HepG2 (cell line): ENCODE measurements at regions not wholly inside any gene's neighbourhood (a gene's known extent, or its start where the extent isn't known, plus 50 kb on each side); places are given as distances from the start of the nearest gene placed in this dataset.

Experiments used
- ATAC-seq: fragments of 200-7000 bp; cut with Tn5 transposase; 3 replicates; pipeline ENCODE4 v1.9.1; 2020; ENCODE audit warnings: mild to moderate bottlenecking, moderate library complexity
- BruUV-seq: library from RNA; stranded (reverse); fragments of 400-500 nt; replicated peaks from 2 replicates; lab custom pipeline; 2021; lab: Mats Ljungman, UMichigan
- CTCF ChIA-PET: fragments of 300-600 bp; formaldehyde crosslinking; extraction: SDS; loops from one replicate; lab custom pipeline; 2021; ENCODE audit warnings: low total read pairs, inconsistent platforms, low intra/inter-chr PET ratio; lab: Yijun Ruan, JAX
- POLR2A ChIA-PET: fragments of 350-600 bp; sonication (Branson Sonifier 250); formaldehyde crosslinking; loops from one replicate; lab custom pipeline; 2020; ENCODE audit warnings: antibody characterized with exemption, inconsistent platforms; lab: Yijun Ruan, JAX
- DNase-seq: peaks from one replicate; pipeline ENCODE4 v3.0.0-alpha.2; 2015; ENCODE audit warnings: low spot score
- FAIRE-seq: peaks from 3 replicates; lab custom pipeline; 2011; peaks lifted over from hg19 to GRCh38; lab: Jason Lieb, UNC
- H2AFZ ChIP-seq: one replicate; pipeline ENCODE4 v1.6.1; 2011; ENCODE audit warnings: low read length, inconsistent platforms
- H3K27ac ChIP-seq: fragments of 300-600 bp; 3 replicates; pipeline ENCODE4 v1.8.0; 2011; ENCODE audit warnings: mixed run types, mild to moderate bottlenecking, mixed read lengths, low read length, inconsistent platforms; ENCODE audit not compliant: insufficient read depth; ENCODE audit errors: extremely low read length
- H3K27me3 ChIP-seq, 2 experiments: fragments of 200-600 bp in 1 of 2; 2 replicates in 1 of 2; 3 replicates in 1 of 2; pipeline versions ENCODE4 v1.6.0 to v1.8.0; 2011; ENCODE audit warnings: low read length in 2 of 2, mild to moderate bottlenecking in 2 of 2, moderate library complexity in 2 of 2, inconsistent platforms in 1 of 2; ENCODE audit not compliant: insufficient read depth in 2 of 2, control insufficient read depth in 1 of 2
- H3K36me3 ChIP-seq, 2 experiments: fragments of 200-600 bp in 1 of 2; replicated peaks in 1 of 2; 2 replicates in 1 of 2; 3 replicates in 1 of 2; pipeline versions ENCODE4 v1.5.1 to v1.8.0; 2011; ENCODE audit warnings: low read length in 2 of 2, inconsistent platforms in 1 of 2; ENCODE audit not compliant: insufficient read depth in 2 of 2, control insufficient read depth in 1 of 2
- H3K4me1 ChIP-seq: 2 replicates; pipeline ENCODE4 v1.5.1; 2012; ENCODE audit warnings: low read length, inconsistent platforms; ENCODE audit not compliant: insufficient read depth
- H3K4me2 ChIP-seq: 2 replicates; pipeline ENCODE4 v1.6.0; 2011; ENCODE audit warnings: low read depth, low read length, inconsistent platforms
- H3K4me3 ChIP-seq, 3 experiments: fragments of 200-600 bp in 1 of 3; sonication (generic), shearing (Covaris generic) in 1 of 3; replicated peaks in 1 of 3; 2 replicates each; pipeline ENCODE4 v1.5.1; 2011 to 2016; ENCODE audit warnings: low read length in 3 of 3, inconsistent platforms in 2 of 3, low read depth in 2 of 3, mild to moderate bottlenecking in 2 of 3, control low read depth in 1 of 3, mixed read lengths in 1 of 3; ENCODE audit not compliant: insufficient read depth in 1 of 3
- H3K79me2 ChIP-seq: one replicate; pipeline ENCODE4 v1.6.1; 2011; ENCODE audit warnings: low read length, inconsistent platforms; ENCODE audit not compliant: insufficient read depth
- H3K9ac ChIP-seq: 2 replicates; pipeline ENCODE4 v1.6.0; 2011; ENCODE audit warnings: mild to moderate bottlenecking, low read depth, low read length, inconsistent platforms; ENCODE audit not compliant: insufficient read depth
- H3K9me3 ChIP-seq: 2 replicates; pipeline ENCODE4 v1.5.1; 2012; ENCODE audit warnings: mild to moderate bottlenecking, low read length
- H4K20me1 ChIP-seq: 2 replicates; pipeline ENCODE4 v1.6.0; 2011; ENCODE audit warnings: inconsistent platforms, mild to moderate bottlenecking, low read length, moderate library complexity; ENCODE audit not compliant: insufficient read depth
- ATM ChIP-seq: fragments of 450-650 bp; IDR thresholded peaks from 2 replicates; pipeline ENCODE4 v1.7.1; 2017; ENCODE audit warnings: mild to moderate bottlenecking, borderline replicate concordance
- CEBPB ChIP-seq: IDR thresholded peaks from 2 replicates; pipeline ENCODE4 v1.6.1; 2011; ENCODE audit warnings: low read depth, low read length, improper control_type of control experiment, borderline replicate concordance
- FOSL2 ChIP-seq: sonication (generic); formaldehyde crosslinking; IDR thresholded peaks from 2 replicates; pipeline ENCODE4 v1.4.0; 2020; ENCODE audit warnings: missing genetic modification reagents
- HNF4G ChIP-seq, 2 experiments: sonication (generic) in 1 of 2; formaldehyde crosslinking in 1 of 2; IDR thresholded peaks; 2 replicates each; pipeline versions ENCODE4 v1.4.0 to v1.6.1; 2011 to 2020; ENCODE audit warnings: borderline replicate concordance in 2 of 2, low read depth in 2 of 2, mild to moderate bottlenecking in 2 of 2, low read length in 1 of 2, missing genetic modification reagents in 1 of 2, moderate library complexity in 1 of 2
- KDM5B ChIP-seq: sonication (generic); formaldehyde crosslinking; IDR thresholded peaks from 2 replicates; pipeline ENCODE4 v1.4.0; 2020; ENCODE audit warnings: missing genetic modification reagents, mild to moderate bottlenecking, borderline replicate concordance
- NFKBIZ ChIP-seq: IDR thresholded peaks from 2 replicates; pipeline ENCODE4 v1.6.1; 2018; ENCODE audit warnings: missing genetic modification reagents, missing compliant biosample characterization
- ZNF10 ChIP-seq: sonication (generic); formaldehyde crosslinking; IDR thresholded peaks from 2 replicates; pipeline ENCODE4 v1.4.0; 2020; ENCODE audit warnings: mild to moderate bottlenecking, low read depth, missing genetic modification reagents, borderline replicate concordance
- ZNF850 ChIP-seq: sonication (generic); formaldehyde crosslinking; conservative IDR thresholded peaks from 2 replicates; pipeline ENCODE4 v1.9.0; 2021; ENCODE audit warnings: mild to moderate bottlenecking, missing genetic modification reagents
- WGBS: methylation state at CpG from one replicate; pipeline ENCODE4 v1.1.6; 2017; ENCODE audit warnings: low lambda C conversion rate; 5-methylcytosine and 5-hydroxymethylcytosine counted together
- in situ Hi-C: cut with HindIII; loops from 2 replicates; pipeline ENCODE4 v1.10.0; 2017; ENCODE audit warnings: low pct_unique_long_range_greater_than_20kb; ENCODE audit not compliant: extremely low pct_ligation_motif_present
- intact Hi-C: fragments of 100-400 bp; cut with micrococcal nuclease; formaldehyde crosslinking; loops from one replicate; pipeline ENCODE4 v1.10.0; 2022; ENCODE audit not compliant: unreplicated experiment

DNA sequence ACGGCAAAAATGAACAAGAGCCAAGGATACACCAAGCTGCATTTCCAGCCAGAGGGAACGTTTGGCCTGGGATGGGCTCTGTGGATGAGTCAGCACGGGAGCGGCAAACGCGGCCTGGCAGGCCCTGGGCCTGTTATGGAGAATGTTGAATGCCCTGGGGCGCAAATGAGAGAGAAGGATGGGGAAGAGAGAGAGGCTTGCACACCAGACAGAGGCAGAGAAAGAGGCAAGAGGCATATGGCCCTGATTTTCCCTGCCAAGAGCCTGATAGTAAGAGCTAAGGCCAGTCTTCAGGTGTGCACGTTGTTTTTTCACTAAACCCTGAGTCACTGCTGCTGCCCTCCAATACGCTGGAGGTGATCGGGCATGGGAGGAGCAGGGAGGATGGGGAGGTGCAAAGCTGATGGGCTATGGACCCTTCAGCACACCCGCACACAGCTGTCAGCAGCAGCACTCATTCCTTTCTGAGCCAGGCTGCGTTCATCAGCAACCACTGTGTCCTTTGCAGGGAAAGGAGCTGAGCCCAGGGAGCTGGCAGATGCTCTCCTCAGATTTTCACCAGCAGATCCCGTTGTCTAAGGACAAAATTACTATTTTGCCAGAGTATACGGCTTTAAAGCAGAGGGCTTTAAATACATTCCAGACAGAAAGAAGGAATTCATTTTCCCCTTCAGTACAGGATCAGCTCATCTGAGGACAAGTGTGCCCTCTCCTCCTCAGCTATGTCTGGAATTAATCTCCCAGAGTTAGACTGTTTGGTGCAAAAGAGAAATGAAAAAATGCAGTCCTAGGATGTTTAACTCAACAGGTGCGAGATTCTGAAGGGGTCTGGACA is 61.7 kb upstream of the SLC22A23 start (continued):
- TF ChIP-seq KDM5B (CRISPR knock-in tag), result 0 out of 2 replicates have a peak, but pooled peaks have one; percentile 16
- no peak for TF ChIP-seq ATM
- no peak for TF ChIP-seq NFKBIZ
- no peak for TF ChIP-seq ZNF850
- TF ChIP-seq, all 625 proteins: peak for 35

DNA sequence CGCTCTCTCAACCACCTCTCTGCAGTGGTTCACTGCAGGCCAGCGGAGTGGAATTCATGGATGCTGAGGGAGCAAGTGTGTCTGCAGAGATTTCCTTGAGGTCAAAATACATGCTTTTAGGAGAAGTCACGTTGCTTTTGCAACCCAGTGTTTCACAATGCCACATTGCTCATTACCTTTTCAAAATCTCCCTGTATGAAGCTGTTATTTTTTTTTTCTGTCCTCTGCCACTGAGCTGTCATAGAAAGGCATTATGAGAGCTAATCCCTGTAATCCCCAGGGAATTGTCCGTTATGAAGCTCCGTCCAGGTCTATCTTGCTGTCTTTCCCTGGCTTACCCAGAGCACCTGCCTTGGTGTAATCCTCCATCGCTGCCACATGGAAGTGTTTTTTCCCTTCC is 60.5 kb upstream of the SLC22A23 start:
- no peak for DNase-seq
- no peak overlapping the region for H2AFZ ChIP-seq
- ChIA-PET CTCF (interaction anchor here (1.3 kb wide), 1 partner anchor 238 kb away, joined by 3 read pairs; no protein-coding TSS in a partner anchor), POLR2A (no interaction called here)
- H3K27me3 ChIP-seq, result peaks cover 0 to 38% of the 10 kb centered on the region in 2 experiments; a peak in 3 of 5 replicates
- WGBS, result 31% methylated on average over 6 of the region's 6 CpGs
- H3K79me2 ChIP-seq, result no peaks in the 10 kb centered on the region
- intact Hi-C loops (no loop called here), in situ Hi-C loops (loop anchor here (10.0 kb wide), 1 partner anchor 243 kb away; no protein-coding TSS in a partner anchor)
- no peak overlapping the region for H3K27ac ChIP-seq
- no peaks in the 10 kb centered on the region for H3K9me3 ChIP-seq
- no peaks in the 10 kb centered on the region for H4K20me1 ChIP-seq
- BruUV-seq, result no TSS peak
- no peaks in the 10 kb centered on the region for H3K36me3 ChIP-seq
- peak; percentile 4 for FAIRE-seq
- ATAC-seq, result no peak; the same call in 2 of the 3 replicates
- TF ChIP-seq ZNF10 (no peak), FOSL2 (CRISPR knock-in tag) (0 out of 2 replicates have a peak, but pooled peaks have one; percentile 18), HNF4G (IDR thresholded peaks at IDR 0.05; ENCODE audit: borderline replicate concordance, low read depth, low read length) (no peak), HNF4G (CRISPR knock-in tag; IDR thresholded peaks at IDR 0.05; ENCODE audit: borderline replicate concordance, low read depth) (no peak), CEBPB (peak; percentile 41; the same call in 1 of the 2 replicates)
- peaks cover 21% of the 10 kb centered on the region for H3K4me1 ChIP-seq
- H3K4me3 ChIP-seq, result no peak overlapping the region
- H3K9ac ChIP-seq, result no peak overlapping the region
- no peak overlapping the region for H3K4me2 ChIP-seq
